IMR-90 (cell line): ENCODE measurements at regions not wholly inside any gene's neighbourhood (a gene's known extent, or its start where the extent isn't known, plus 50 kb on each side); places are given as distances from the start of the nearest gene placed in this dataset.

Experiments used
- ATAC-seq: fragments of 200-7000 bp; cut with Tn5 transposase; 2 replicates; pipeline ENCODE4 v1.9.1; 2020; ENCODE audit warnings: low read depth, mild to moderate bottlenecking, moderate library complexity
- BruUV-seq: library from RNA; stranded (reverse); fragments of 400-500 nt; replicated peaks from 2 replicates; lab custom pipeline; 2021; lab: Mats Ljungman, UMichigan
- CTCF ChIA-PET: fragments of 300-600 bp; formaldehyde crosslinking; extraction: SDS; loops from one replicate; lab custom pipeline; 2021; ENCODE audit warnings: antibody characterized with exemption; lab: Yijun Ruan, JAX
- POLR2A ChIA-PET: fragments of 300-600 bp; sonication (Branson Sonifier 250); formaldehyde crosslinking; loops from one replicate; lab custom pipeline; 2022; ENCODE audit warnings: antibody characterized with exemption; ENCODE audit not compliant: unreplicated experiment; lab: Charles Lee
- DNase-seq: peaks from one replicate; pipeline ENCODE4 v3.0.0; 2013
- H2AFZ ChIP-seq: replicated peaks from 2 replicates; pipeline ENCODE3; 2013; ENCODE audit warnings: low read length, mild to moderate bottlenecking; ENCODE audit not compliant: poor library complexity
- H2AK5ac ChIP-seq: 2 replicates; pipeline ENCODE4 v1.6.1; 2013; ENCODE audit warnings: low read depth, low read length, inconsistent platforms
- H2AK9ac ChIP-seq: replicated peaks from 2 replicates; pipeline ENCODE3; 2013; ENCODE audit warnings: mild to moderate bottlenecking, low read depth, low read length, moderate library complexity; ENCODE audit not compliant: poor library complexity
- H2BK120ac ChIP-seq: 2 replicates; pipeline ENCODE4 v1.6.1; 2013; ENCODE audit warnings: low read depth, low read length, inconsistent platforms
- H2BK15ac ChIP-seq: 3 replicates; pipeline ENCODE4 v1.6.1; 2013; ENCODE audit warnings: low read depth, low read length, inconsistent platforms
- H2BK20ac ChIP-seq: 2 replicates; pipeline ENCODE4 v1.6.1; 2013; ENCODE audit warnings: low read depth, mild to moderate bottlenecking, inconsistent platforms, low read length, moderate library complexity
- H2BK5ac ChIP-seq: 2 replicates; pipeline ENCODE4 v1.6.1; 2013; ENCODE audit warnings: mild to moderate bottlenecking, low read depth, low read length, inconsistent platforms; ENCODE audit not compliant: poor library complexity, severe bottlenecking
- H3K14ac ChIP-seq: replicated peaks from 2 replicates; pipeline ENCODE4 v1.6.1; 2013; ENCODE audit warnings: low read depth, low read length, inconsistent platforms
- H3K18ac ChIP-seq: 2 replicates; pipeline ENCODE4 v1.6.1; 2013; ENCODE audit warnings: low read depth, low read length, control low read depth
- H3K23ac ChIP-seq: 2 replicates; pipeline ENCODE4 v1.6.1; 2013; ENCODE audit warnings: low read depth, low read length, inconsistent platforms
- H3K27ac ChIP-seq: 2 replicates; pipeline ENCODE4 v1.5.1; 2013; ENCODE audit warnings: mild to moderate bottlenecking, control low read depth, low read length; ENCODE audit not compliant: insufficient read depth
- H3K27me3 ChIP-seq: 2 replicates; pipeline ENCODE4 v1.6.1; 2013; ENCODE audit warnings: low read length; ENCODE audit not compliant: control insufficient read depth, insufficient read depth
- H3K36me3 ChIP-seq: 2 replicates; pipeline ENCODE4 v1.6.1; 2013; ENCODE audit warnings: low read length, mixed read lengths; ENCODE audit not compliant: control insufficient read depth, insufficient read depth
- H3K4ac ChIP-seq: 2 replicates; pipeline ENCODE4 v1.6.1; 2013; ENCODE audit warnings: low read depth, low read length, inconsistent platforms
- H3K4me1 ChIP-seq: 2 replicates; pipeline ENCODE4 v1.6.1; 2013; ENCODE audit warnings: low read length, mixed read lengths; ENCODE audit not compliant: control insufficient read depth, insufficient read depth
- H3K4me2 ChIP-seq: 2 replicates; pipeline ENCODE4 v1.6.1; 2013; ENCODE audit warnings: low read depth, mild to moderate bottlenecking, control low read depth, low read length, moderate library complexity
- H3K4me3 ChIP-seq: 2 replicates; pipeline ENCODE4 v1.5.1; 2013; ENCODE audit warnings: low read depth, mild to moderate bottlenecking, control low read depth, low read length, moderate library complexity; ENCODE audit not compliant: insufficient read depth
- H3K56ac ChIP-seq: 2 replicates; pipeline ENCODE4 v1.6.1; 2013; ENCODE audit warnings: low read length, inconsistent platforms; ENCODE audit not compliant: insufficient read depth; ENCODE audit errors: extremely low read depth
- H3K79me1 ChIP-seq, 2 experiments: 2 replicates each; pipeline ENCODE4 v1.6.1; 2013; ENCODE audit warnings: low read length in 2 of 2, inconsistent platforms in 1 of 2, low read depth in 1 of 2
- H3K9ac ChIP-seq: 2 replicates; pipeline ENCODE4 v1.6.1; 2013; ENCODE audit warnings: low read depth, low read length, control low read depth
- H3K9me1 ChIP-seq: 2 replicates; pipeline ENCODE4 v1.6.1; 2013; ENCODE audit warnings: low read length, inconsistent platforms; ENCODE audit not compliant: insufficient read depth
- H3K9me3 ChIP-seq: 2 replicates; pipeline ENCODE4 v1.6.1; 2013; ENCODE audit warnings: low read length; ENCODE audit not compliant: control insufficient read depth, insufficient read depth
- H4K20me1 ChIP-seq: 2 replicates; pipeline ENCODE4 v1.6.1; 2013; ENCODE audit warnings: low read length, inconsistent platforms; ENCODE audit not compliant: insufficient read depth
- H4K5ac ChIP-seq: 2 replicates; pipeline ENCODE4 v1.6.1; 2013; ENCODE audit warnings: mild to moderate bottlenecking, low read depth, low read length, control low read depth
- H4K8ac ChIP-seq, 2 experiments: 2 replicates each; pipeline ENCODE4 v1.6.1; 2013; ENCODE audit warnings: low read depth in 2 of 2, low read length in 2 of 2, control low read depth in 1 of 2, inconsistent platforms in 1 of 2
- H4K91ac ChIP-seq: 2 replicates; pipeline ENCODE4 v1.6.1; 2013; ENCODE audit warnings: low read depth, low read length, inconsistent platforms; ENCODE audit not compliant: insufficient read depth
- CEBPB ChIP-seq: IDR thresholded peaks from 2 replicates; pipeline ENCODE4 v1.6.1; 2012; ENCODE audit warnings: low read depth, low read length, improper control_type of control experiment
- WGBS, 2 experiments: methylation state at CpG; one replicate each; pipeline versions ENCODE4 v1.1.5 to v1.1.7; 2013; ENCODE audit warnings: missing lambda C conversion rate in 2 of 2; ENCODE audit not compliant: insufficient read length in 1 of 2; ENCODE audit errors: extremely low coverage in 2 of 2; 5-methylcytosine and 5-hydroxymethylcytosine counted together
- dilution Hi-C: fragments of 300-500 bp; cut with HindIII; formaldehyde crosslinking; loops from one replicate; pipeline ENCODE4 v1.14.3; 2018; ENCODE audit warnings: low sequenced_read_pairs; ENCODE audit not compliant: unreplicated experiment
- in situ Hi-C: fragments of 300-500 bp; cut with MboI; formaldehyde crosslinking; loops from 3 replicates; pipeline ENCODE4 v1.14.3; 2019; ENCODE audit warnings: low sequenced_read_pairs, inconsistent platforms, mixed read lengths
- intact Hi-C: fragments of 100-400 bp; cut with micrococcal nuclease; formaldehyde crosslinking; loops from 2 replicates; pipeline ENCODE4 v1.10.0; 2022

DNA sequence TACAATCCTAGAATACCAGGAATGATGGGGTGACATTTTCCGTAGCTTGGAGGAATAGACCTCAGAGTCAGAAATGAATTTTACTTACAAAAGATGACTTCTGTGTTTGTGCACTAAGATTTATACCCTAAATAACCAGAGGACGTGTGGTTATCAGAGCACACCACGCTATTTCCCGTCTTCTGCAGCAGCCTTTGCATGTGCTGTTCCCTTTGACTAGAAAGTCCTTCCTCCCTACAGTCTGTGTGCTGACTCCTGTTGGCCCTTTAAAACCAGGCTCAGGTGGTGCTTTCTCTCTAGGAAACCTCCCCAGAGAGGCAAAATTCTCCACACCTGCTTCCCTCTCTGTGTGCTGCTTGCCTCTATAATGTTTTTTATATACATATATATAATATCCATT lies 73.3 kb upstream of the SMNDC1 start:
- H3K9ac ChIP-seq, result no peak overlapping the region
- DNase-seq (no peak), ATAC-seq (no peak)
- H3K9me3 ChIP-seq, result no peaks in the 10 kb centered on the region
- no peak overlapping the region; the same call in 2 of the 3 replicates for H2BK15ac ChIP-seq
- TF ChIP-seq CEBPB, result no peak
- no peaks in the 10 kb centered on the region for H3K79me1 ChIP-seq
- H3K4me2 ChIP-seq, result no peak overlapping the region
- ChIA-PET CTCF (no interaction called here), POLR2A (no interaction called here)
- H3K9me1 ChIP-seq, result peaks cover 4% of the 10 kb centered on the region
- dilution Hi-C loops, result no loop called here
- no peaks in the 10 kb centered on the region; the same call in 1 of the 2 replicates for H3K4me1 ChIP-seq
- H3K27me3 ChIP-seq, result no peaks in the 10 kb centered on the region; the same call in 1 of the 2 replicates
- BruUV-seq, result no TSS peak
- H3K56ac ChIP-seq, result no peak overlapping the region
- H2BK5ac ChIP-seq, result no peak overlapping the region
- intact Hi-C loops, result no loop called here
- no peak overlapping the region for H3K4me3 ChIP-seq
- in situ Hi-C loops, result no loop called here
- H3K27ac ChIP-seq, result no peak overlapping the region
- H4K8ac ChIP-seq, result no peak overlapping the region
- 80% methylated on average over 1 of the region's 4 CpGs; no CpG with 5 or more reads in 1 of the 2 experiments for WGBS, 2 experiments
- no peaks in the 10 kb centered on the region for H4K20me1 ChIP-seq
- H2AK5ac ChIP-seq, result no peak overlapping the region
- H4K91ac ChIP-seq, result no peak overlapping the region
- H3K14ac ChIP-seq, result no peak overlapping the region
- H2AFZ ChIP-seq, result no peak overlapping the region
- no peak overlapping the region for H2BK120ac ChIP-seq
- H2AK9ac ChIP-seq, result no peak overlapping the region
- no peak overlapping the region for H3K23ac ChIP-seq
- no peaks in the 10 kb centered on the region for H3K36me3 ChIP-seq
- no peak overlapping the region for H3K18ac ChIP-seq
- H4K5ac ChIP-seq, result no peak overlapping the region
- H3K4ac ChIP-seq, result no peak overlapping the region
- H2BK20ac ChIP-seq, result no peak overlapping the region
